CD14-positive monocyte (primary cell): ENCODE measurements at regions not wholly inside any gene's neighbourhood (a gene's known extent, or its start where the extent isn't known, plus 50 kb on each side); places are given as distances from the start of the nearest gene placed in this dataset.

Experiments
- DNase-seq, 3 donors: peaks; one replicate each; pipeline ENCODE4 v3.0.0-alpha.2; 2011 to 2022
- H2AFZ ChIP-seq: 2 replicates; pipeline ENCODE4 v1.6.0; 2012; ENCODE audit warnings: mild to moderate bottlenecking, low read depth, low read length, inconsistent platforms; ENCODE audit not compliant: insufficient read depth, poor library complexity, severe bottlenecking
- H3K27ac ChIP-seq, 2 donors: 1 replicate in 1 of 2; 2 replicates in 1 of 2; pipeline ENCODE4 v1.5.1; 2012 to 2013; ENCODE audit warnings: low read length in 2 of 2, control low read depth in 1 of 2, inconsistent platforms in 1 of 2, low read depth in 1 of 2, mild to moderate bottlenecking in 1 of 2
- H3K27me3 ChIP-seq, 2 donors: one replicate each; pipeline versions ENCODE4 v1.6.0 to v1.6.1; 2011 to 2013; ENCODE audit warnings: low read length in 2 of 2; ENCODE audit not compliant: control insufficient read depth in 2 of 2, insufficient read depth in 2 of 2
- H3K36me3 ChIP-seq, 2 donors: replicated peaks in 1 of 2; 1 replicate in 1 of 2; 2 replicates in 1 of 2; pipeline versions ENCODE4 v1.5.1 to v1.6.1; 2012 to 2013; ENCODE audit warnings: low read length in 2 of 2, control low read depth in 1 of 2, inconsistent platforms in 1 of 2, mild to moderate bottlenecking in 1 of 2; ENCODE audit not compliant: insufficient read depth in 2 of 2, control insufficient read depth in 1 of 2
- H3K4me1 ChIP-seq, 2 donors: 1 replicate in 1 of 2; 2 replicates in 1 of 2; pipeline versions ENCODE4 v1.5.1 to v1.6.1; 2012 to 2013; ENCODE audit warnings: low read length in 2 of 2, control low read depth in 1 of 2, inconsistent platforms in 1 of 2, mild to moderate bottlenecking in 1 of 2, moderate library complexity in 1 of 2; ENCODE audit not compliant: insufficient read depth in 2 of 2, control insufficient read depth in 1 of 2
- H3K4me2 ChIP-seq: replicated peaks from 2 replicates; pipeline ENCODE3; 2012; ENCODE audit warnings: low read length, moderate library complexity, mild to moderate bottlenecking; ENCODE audit not compliant: poor library complexity, severe bottlenecking; ENCODE audit errors: extremely low read depth
- H3K4me3 ChIP-seq, 3 experiments: fragments of 200-600 bp in 1 of 3; sonication (generic) in 1 of 3; replicated peaks in 1 of 3; 1 replicate in 2 of 3; 2 replicates in 1 of 3; pipeline ENCODE4 v1.5.1; 2011 to 2013; ENCODE audit warnings: low read length in 3 of 3, mild to moderate bottlenecking in 3 of 3, control low read depth in 2 of 3, low read depth in 2 of 3, inconsistent platforms in 1 of 3, moderate library complexity in 1 of 3
- H3K79me2 ChIP-seq: 2 replicates; pipeline ENCODE4 v1.6.0; 2012; ENCODE audit warnings: mild to moderate bottlenecking, control low read depth, inconsistent platforms, low read length, moderate library complexity; ENCODE audit not compliant: insufficient read depth
- H3K9ac ChIP-seq: 2 replicates; pipeline ENCODE4 v1.6.0; 2017; ENCODE audit warnings: low read length, mild to moderate bottlenecking; ENCODE audit not compliant: insufficient read depth, poor library complexity, severe bottlenecking
- H3K9me3 ChIP-seq, 2 donors: replicated peaks in 1 of 2; 1 replicate in 1 of 2; 2 replicates in 1 of 2; pipeline versions ENCODE4 v1.5.1 to v1.6.1; 2012 to 2013; ENCODE audit warnings: low read length in 2 of 2, control low read depth in 1 of 2; ENCODE audit not compliant: control insufficient read depth in 1 of 2, insufficient read depth in 1 of 2
- H4K20me1 ChIP-seq: 2 replicates; pipeline ENCODE4 v1.6.0; 2012; ENCODE audit warnings: mild to moderate bottlenecking, low read length, control low read depth, moderate library complexity; ENCODE audit not compliant: insufficient read depth
- H3K27ac Mint-ChIP-seq, 7 donors: one replicate each; pipeline ENCODE4 v1.8.0; 2020; ENCODE audit warnings: mild to moderate bottlenecking in 7 of 7, mixed read lengths in 7 of 7, moderate library complexity in 6 of 7, inconsistent platforms in 2 of 7
- H3K27me3 Mint-ChIP-seq, 3 donors: one replicate each; pipeline ENCODE4 v1.8.0; 2021 to 2022; ENCODE audit warnings: low read depth in 3 of 3, mild to moderate bottlenecking in 3 of 3, mixed read lengths in 3 of 3, moderate library complexity in 3 of 3, inconsistent platforms in 1 of 3
- H3K36me3 Mint-ChIP-seq, 2 donors: one replicate each; pipeline ENCODE4 v1.8.0; 2020; ENCODE audit warnings: mixed read lengths in 2 of 2, inconsistent platforms in 1 of 2, mild to moderate bottlenecking in 1 of 2
- H3K4me1 Mint-ChIP-seq: one replicate; pipeline ENCODE4 v1.8.0; 2020; ENCODE audit warnings: mild to moderate bottlenecking, mixed read lengths
- H3K4me3 Mint-ChIP-seq, 2 donors: one replicate each; pipeline ENCODE4 v1.8.0; 2020; ENCODE audit warnings: mild to moderate bottlenecking in 2 of 2, mixed read lengths in 2 of 2, moderate library complexity in 1 of 2
- H3K9me3 Mint-ChIP-seq, 7 donors: one replicate each; pipeline ENCODE4 v1.8.0; 2020 to 2022; ENCODE audit warnings: mixed read lengths in 7 of 7, mild to moderate bottlenecking in 6 of 7, moderate library complexity in 6 of 7, inconsistent platforms in 2 of 7
- CTCF ChIP-seq: fragments of 200-600 bp; IDR thresholded peaks from one replicate; pipeline ENCODE4 v1.8.0; 2022; ENCODE audit warnings: antibody characterized with exemption, mild to moderate bottlenecking
- WGBS: methylation state at CpG from one replicate; pipeline ENCODE4 v1.1.5; 2013; ENCODE audit warnings: missing lambda C conversion rate; ENCODE audit not compliant: insufficient coverage; 5-methylcytosine and 5-hydroxymethylcytosine counted together
- intact Hi-C, 2 donors: fragments of 100-400 bp; cut with micrococcal nuclease; formaldehyde crosslinking; loops; one replicate each; pipeline versions ENCODE4 v1.15.0 to v1.15.1; 2023

GRCh38 chr4:79241846-79242245, 84.0 kb downstream of the NAA11 start:
- TF ChIP-seq CTCF = no peak
- no peaks in the 10 kb centered on the region for H3K27me3 Mint-ChIP-seq
- H3K9me3 Mint-ChIP-seq = peaks cover 6 to 11% (median 8%) of the 10 kb centered on the region in 7 donors
- Histone ChIP-seq H3K4me2 (no peak overlapping the region), H3K9ac (no peak overlapping the region), H3K36me3 (no peaks in the 10 kb centered on the region), H3K79me2 (no peaks in the 10 kb centered on the region), H3K4me3 (no peak overlapping the region), H3K9me3 (peaks cover 0 to 6% of the 10 kb centered on the region in 2 donors), H2AFZ (no peak overlapping the region), H4K20me1 (no peaks in the 10 kb centered on the region), H3K27ac (no peak overlapping the region), H3K27me3 (no peaks in the 10 kb centered on the region), H3K4me1 (no peaks in the 10 kb centered on the region)
- no peaks in the 10 kb centered on the region for H3K4me1 Mint-ChIP-seq
- no peaks in the 10 kb centered on the region for H3K36me3 Mint-ChIP-seq
- H3K4me3 Mint-ChIP-seq = no peak overlapping the region
- H3K27ac Mint-ChIP-seq = no peak overlapping the region
- intact Hi-C loops = no loop called here
- no CpG with 5 or more reads among the region's 3 CpGs for WGBS
- no peak for DNase-seq

GRCh38 chr4:79237851-79238250, 88.0 kb downstream of the NAA11 start:
- no peaks in the 10 kb centered on the region for H3K9me3 ChIP-seq
- H2AFZ ChIP-seq = no peak overlapping the region
- no peak overlapping the region for H3K4me2 ChIP-seq
- Mint-ChIP-seq H3K4me1 (no peaks in the 10 kb centered on the region), H3K4me3 (no peak overlapping the region), H3K27me3 (no peaks in the 10 kb centered on the region), H3K36me3 (no peaks in the 10 kb centered on the region), H3K9me3 (no peaks in the 10 kb centered on the region), H3K27ac (no peak overlapping the region)
- no peaks in the 10 kb centered on the region for H3K79me2 ChIP-seq
- no peak overlapping the region for H3K4me3 ChIP-seq
- no peak for TF ChIP-seq CTCF
- no peaks in the 10 kb centered on the region for H3K36me3 ChIP-seq
- WGBS = 100% methylated on average over 1 of the region's 2 CpGs
- intact Hi-C loops = no loop called here
- H3K9ac ChIP-seq = no peak overlapping the region
- H3K27me3 ChIP-seq = no peaks in the 10 kb centered on the region
- no peak for DNase-seq
- no peaks in the 10 kb centered on the region for H3K4me1 ChIP-seq
- no peaks in the 10 kb centered on the region for H4K20me1 ChIP-seq
- no peak overlapping the region for H3K27ac ChIP-seq
